Islet precursor cell (in vitro differentiated cells): ENCODE measurements at regions not wholly inside any gene's neighbourhood (a gene's known extent, or its start where the extent isn't known, plus 50 kb on each side); places are given as distances from the start of the nearest gene placed in this dataset.
"Not testable (repeated sequence)": the region's sequence is repeated elsewhere in the genome, so short reads cannot be mapped to it uniquely, and the experiment has no call there.

Source experiments
- DNase-seq: peaks from one replicate; pipeline ENCODE4 v3.0.0-alpha.2; 2018

DNA sequence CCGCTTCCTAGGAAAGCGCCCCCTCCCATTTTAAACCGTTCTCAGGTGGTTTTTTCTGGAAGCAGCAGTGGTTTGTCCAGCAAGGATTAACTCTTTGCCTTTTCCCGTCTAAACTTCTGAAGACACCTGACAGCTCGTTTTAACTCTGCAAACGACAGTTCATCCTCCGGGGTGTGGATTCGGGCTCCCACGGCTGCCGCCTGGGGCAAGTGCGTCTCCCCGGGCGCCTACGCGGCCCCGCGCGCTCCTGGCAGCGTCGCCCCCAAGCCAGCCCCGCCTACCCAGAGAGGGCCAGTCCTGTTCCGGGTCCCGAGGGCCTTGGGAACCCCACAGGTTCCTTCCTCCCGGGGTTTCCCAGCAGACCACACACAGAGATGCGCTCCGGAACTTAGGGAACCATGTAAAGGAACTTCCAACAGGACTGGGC is 54.4 kb downstream of the PRR18 start:
- DNase-seq = peak; percentile 49

DNA sequence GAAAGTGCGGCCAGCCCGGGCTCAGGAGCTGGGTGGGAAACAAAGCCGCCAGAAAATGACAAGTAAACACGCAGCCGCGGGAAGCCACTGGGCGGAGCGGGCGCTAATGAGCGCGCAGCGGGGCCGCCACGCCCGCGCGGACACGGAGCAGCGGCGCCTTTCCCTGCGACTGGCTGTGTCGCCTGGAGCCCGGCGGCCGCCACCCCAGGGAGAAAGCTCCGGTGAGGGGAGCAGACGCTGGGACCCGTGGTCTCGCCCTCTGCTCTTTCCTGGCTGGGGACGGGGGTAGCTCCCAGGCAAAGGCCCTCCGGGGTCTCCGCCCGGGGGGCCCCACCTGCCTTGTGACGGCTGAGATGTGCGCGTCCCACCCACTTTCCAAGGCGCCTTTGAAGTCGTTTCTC is 54.9 kb downstream of the PRR18 start:
- DNase-seq = peak; percentile 58

DNA sequence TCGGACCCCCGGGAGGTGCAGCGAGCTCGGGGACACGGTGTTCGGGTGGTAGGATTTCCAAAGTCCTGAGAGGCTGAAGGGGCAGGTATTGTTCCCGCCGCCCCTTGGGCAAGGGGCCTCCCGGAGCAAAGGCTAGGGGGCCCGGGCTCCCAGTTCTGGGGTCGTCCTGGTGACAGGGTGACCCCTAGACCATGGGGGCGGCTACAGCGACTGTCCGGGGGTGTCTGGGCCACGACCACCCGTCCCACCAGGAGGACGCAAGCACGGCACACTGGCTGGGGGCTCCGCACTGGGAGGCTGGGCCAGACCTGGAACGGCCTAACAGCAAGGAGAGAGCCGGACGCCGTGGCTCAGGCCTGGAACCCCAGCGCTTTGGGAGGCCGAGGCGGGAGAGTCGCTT is 55.6 kb downstream of the PRR18 start:
- DNase-seq = peak; percentile 45

DNA sequence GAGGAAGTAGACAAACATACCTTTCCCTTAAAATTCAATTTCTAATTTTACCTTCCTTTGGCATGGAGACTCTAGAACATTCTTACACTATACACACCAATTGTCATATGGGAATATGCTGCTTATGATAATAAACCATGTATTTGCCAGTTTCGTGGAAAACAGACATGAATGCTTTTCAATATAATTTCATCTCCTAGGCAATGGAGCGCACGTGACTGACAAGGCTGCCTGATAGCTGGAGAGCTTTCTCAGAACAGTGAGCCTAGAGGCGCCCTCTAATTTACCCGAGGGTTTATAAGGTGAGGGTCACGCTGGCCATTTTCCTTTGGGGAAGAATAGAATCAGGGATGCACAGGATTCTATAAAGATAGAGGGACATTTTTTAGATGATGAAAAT is 56.5 kb downstream of the PRR18 start:
- DNase-seq = no peak

DNA sequence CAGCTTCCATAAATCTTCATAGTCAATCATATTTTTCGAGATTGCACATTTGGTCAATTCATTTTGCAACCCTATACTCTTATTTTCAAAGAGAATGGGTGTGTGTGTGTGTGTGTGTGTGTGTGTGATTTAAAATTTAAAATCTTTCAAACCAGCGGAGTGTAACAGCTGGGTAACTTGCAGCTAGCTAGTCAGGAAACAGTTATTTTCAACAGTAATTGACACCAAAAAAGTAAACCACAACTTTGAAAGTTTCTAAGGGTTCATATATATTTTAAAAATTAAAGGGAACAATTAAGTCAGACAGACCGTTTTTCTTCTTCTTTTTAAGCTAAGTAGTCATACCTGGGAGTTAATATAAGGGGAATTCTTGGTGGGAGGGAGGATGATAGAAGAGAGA is 57.0 kb downstream of the PRR18 start:
- no peak for DNase-seq

DNA sequence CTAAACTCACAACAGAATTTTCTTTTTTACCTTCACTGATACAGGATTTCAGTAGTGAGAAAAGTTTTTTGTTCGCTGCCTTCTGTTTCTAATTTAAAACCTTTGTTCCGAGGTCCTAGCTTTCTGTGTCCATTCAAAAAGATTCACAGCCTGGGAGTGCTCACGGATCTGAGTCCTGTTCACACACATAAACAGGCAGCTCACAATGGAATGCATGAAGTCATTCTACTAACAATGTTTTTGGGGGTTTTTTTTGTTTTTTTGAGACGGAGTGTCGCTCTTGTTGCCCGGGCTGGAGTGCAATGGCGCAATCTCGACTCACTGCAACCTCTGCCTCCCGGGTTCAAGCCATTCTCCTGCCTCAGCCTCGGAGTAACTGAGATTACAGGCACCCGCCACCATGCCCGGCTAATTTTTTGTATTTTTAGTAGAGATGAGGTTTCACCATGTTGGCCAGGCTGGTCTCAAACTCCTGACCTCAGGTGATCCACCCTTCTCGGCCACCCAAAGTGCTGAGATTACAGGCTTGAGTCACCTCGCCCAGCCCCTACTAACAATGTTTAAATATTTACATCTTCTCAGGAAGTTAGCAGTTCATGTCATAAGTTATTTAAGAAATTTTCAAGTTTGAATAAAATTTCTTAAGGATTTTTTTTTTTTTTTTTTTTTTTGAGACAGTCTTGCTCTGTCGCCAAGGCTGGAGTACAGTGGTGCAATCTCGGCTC is 59.0 kb downstream of the PRR18 start:
- DNase-seq = not testable (repeated sequence)

DNA sequence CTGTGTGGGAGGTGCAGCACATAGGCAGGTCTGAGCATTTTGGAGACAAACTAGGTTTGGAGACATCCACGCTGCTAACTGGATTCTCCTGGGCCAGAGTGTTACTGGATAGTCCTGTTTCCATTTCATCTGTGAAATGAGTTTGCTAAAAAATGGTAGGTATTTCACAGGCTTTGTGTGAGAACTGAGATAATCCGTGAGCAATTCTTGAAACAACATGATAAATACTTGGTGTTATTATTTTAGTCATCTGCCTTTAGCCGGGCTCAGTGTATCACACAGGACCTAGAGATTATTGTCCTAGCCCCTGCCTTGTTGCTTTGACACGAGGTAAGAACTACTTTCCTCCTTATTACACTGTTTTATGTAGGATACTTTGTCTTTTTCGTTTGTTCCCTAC is 63.0 kb downstream of the PRR18 start:
- no peak for DNase-seq

DNA sequence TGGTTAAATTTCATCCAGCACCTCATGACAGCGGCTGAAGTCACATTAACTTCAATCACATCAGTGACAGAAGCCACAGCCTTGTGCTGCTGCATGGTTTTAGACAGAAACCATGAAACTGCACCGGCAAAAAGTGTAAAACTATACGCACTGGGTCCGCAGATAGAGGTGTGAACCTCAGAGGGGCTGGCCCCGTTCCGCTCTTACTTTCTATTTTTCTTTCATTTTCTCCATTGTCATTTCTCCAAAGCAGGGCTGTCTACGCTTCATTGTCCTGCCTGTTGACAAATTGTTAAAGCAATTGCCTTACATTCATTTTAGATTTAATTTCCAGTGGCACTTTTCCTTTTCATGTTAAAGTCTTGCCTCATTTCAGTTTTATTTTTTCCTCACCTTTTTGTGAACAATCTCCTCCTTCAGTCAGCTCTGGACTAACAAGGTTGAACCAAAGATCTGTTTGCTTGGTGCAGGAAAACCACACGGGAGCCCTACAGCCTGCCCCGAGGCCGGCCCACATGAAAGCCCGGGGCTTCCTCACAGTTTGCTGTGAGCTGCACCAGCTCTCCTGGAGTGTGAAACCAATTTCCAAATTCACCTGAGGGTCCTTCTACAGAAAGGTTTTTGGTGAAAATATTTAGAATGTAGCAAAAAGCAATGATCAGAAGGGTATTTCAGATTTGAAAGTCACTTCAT is 63.7 kb downstream of the PRR18 start:
- DNase-seq = no peak

DNA sequence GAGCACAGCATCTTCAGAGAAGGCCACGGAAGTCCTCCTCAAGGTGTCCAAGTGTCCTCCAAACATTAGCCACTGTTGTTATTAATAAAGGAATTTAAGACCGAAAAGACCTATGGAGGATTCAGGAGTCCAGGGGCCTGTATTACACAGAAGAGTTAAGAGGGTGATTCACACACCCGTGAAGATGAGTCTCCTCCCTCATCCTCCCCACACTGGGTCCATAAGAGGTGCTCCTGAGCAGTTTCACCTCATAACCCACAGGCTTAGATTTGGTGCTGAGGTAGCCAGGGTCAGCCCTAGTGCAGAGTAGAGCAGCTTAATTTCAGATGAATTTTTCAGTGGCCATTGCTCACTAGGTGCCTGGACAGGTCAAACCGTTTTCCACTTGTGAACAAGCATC is 65.3 kb downstream of the PRR18 start:
- no peak for DNase-seq

DNA sequence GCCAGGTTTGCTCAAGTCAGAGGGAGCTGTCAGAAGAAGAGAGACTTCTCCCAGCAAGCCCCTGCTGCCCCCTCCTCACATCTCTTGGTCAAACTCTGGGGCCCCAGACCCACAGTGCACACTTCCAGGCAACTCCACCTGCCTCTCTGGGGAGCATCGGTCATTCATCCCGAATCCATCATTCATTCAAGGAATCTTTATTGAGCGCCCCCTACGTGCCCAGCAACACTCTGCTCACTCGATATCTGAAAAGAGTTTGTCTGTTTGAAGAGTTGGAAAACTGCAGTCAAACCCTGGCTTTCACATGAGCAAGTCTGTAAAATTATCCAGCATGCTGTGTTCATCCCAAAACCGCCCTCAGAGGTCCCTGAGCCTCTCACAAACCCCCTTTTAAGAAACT is 66.2 kb downstream of the PRR18 start:
- DNase-seq = no peak

DNA sequence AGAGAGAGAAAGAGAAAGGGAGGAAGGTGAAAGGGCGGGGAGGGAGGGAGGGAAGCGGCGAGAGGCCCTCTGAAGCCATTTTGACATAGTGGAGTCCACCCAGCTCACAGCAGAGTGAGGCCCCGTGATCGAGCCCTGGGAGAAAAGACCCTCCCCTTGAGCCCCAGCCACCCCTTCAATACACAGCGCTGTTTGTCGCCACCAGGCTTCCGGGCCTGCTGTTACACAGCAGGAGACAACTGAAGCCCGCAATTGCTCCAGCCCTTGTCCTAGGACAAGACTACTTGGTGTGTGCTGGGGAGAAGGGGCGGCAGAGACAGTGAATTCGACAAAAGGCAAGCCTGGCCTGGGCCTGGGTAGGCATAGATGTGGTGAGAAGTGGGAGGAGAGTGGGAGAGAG is 67.3 kb downstream of the PRR18 start:
- DNase-seq = no peak

DNA sequence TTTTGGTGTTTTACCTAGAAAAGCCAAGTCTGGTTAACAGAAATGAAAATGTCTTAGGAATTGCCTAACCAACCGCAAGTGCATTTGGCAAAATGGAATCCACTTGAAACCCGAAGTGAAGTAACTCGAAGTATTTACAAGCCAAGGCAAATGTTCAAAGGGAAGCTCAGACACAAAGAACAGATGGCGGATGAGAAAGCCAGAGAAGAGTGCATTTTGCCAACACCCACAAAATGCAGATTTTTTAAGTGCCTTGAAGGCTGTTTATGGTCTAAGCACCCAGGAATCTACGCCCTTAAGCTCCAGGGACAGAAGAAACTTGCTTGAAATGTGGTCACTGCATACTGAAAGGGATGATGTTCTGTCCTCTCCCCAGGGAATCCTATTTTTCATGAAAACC is 70.0 kb upstream of the TBXT start:
- peak; percentile 82 for DNase-seq

DNA sequence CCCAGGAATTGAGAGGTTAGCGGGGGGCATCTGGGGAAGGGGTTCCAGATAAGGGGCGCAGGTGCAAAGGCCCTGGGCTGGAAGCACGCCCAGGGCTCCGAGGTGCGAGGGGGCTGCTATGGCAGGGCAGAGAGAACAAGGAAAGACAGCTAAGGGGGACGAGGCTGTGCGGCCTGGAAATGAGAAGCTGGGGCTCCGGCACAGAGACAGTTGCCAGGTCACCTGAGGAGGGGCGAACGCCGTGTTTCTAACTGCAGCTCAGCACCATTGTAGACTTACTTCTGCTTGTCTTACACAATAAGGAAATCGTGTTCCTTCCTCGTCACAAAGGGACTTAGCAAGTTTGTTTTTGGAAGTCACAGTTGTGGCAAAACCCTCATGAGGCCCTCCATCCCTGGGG is 68.9 kb upstream of the TBXT start:
- DNase-seq = no peak

DNA sequence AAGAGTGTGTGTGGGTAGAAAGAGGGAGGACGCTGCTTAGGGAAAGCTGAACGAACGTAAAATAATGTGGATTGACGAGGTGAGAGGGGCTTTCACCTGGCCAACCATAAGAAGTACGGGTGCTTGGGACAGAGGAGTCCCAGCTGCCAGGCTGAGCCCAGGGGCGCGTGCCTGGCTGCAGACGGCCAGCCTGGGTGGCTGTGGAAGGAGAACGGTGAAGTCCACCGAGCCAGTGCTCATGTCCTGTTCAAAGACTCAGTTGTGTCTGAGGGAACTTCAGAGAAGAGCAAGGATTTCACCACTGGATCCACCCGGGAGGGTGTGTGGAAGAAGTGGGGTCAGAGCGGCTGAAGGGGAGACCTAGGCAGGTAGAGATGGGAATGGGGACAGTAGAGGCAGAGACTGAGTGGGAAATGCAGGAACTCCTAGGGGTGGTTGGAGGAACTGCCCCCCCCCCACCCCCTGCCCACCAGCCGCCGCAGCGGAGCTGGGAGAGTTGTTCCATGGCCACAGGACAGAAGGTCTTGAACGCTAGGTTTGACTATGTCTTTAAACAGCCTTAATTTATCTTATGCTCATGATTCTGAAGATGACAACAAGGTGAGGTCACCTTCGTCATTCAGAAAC is 68.1 kb upstream of the TBXT start:
- DNase-seq = no peak

DNA sequence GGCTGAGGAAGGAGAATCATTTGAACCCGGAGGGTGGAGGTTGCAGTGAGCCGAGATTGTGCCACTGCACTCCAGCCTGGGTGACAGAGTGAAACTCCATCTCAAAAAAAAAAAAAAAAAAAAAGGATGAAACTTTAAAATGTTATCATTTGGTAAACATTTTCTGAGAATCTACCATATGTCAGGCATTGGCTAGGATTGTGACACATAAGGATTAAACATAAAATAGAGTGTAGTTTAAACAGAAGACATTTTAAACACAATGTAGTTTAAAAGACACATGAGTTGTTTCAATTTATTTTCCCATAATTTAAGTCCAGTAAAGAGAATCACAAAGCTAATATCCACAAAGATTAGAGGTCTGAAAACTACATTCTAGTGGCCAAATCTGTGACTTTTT is 63.5 kb upstream of the TBXT start:
- not testable (repeated sequence) for DNase-seq

DNA sequence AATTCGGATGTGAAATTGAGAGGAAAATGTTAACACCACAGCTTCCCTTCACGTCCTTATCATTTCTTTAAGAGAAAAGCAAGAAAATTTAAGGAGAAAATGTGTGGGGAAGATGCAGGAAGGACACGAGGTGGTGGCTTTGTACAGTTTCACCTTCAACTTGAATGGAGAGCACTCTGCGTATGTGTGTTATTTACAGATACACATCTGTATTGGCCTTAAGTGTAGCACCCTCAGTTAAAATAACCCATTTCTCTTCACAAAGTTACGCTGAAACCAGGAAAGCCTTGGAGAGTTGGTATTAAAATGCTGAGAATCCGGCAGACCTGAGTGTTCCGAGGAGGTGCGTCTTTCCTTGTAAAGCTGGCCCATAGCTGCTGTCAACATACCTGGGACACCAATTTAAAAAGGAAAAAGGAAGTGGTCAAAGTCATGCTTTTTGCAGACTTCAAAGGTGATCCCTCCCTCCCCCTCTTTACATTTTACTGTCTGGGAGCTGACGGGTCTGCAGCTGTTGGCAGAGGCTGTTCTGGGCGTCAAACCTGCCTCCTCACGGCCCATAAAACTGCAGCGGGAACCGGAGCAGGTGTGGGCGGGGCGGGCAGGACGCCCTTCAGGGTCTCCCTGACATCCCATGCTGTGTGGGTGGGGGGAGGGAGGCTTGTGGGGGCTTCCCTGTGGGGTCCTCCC is 61.3 kb upstream of the TBXT start:
- peak; percentile 86 for DNase-seq

DNA sequence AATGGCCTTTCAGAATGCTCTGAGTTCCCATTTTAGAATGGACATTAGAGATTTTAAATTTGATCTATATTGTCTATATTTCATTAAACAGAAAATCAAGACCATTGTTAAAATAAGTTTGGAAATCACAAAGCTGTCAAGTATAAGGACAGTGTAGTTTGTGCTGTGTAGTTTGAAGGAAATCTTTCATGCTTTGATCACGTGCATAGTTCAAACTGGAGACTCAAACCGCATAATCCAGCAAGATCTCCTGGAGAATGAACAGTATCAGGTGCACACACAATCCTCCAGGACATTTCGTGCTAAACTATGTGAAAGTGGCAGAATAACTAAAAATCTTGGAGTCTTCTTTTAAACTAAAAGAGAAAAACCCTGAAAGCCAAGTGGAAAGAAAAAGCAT is 60.8 kb upstream of the TBXT start:
- DNase-seq = no peak

DNA sequence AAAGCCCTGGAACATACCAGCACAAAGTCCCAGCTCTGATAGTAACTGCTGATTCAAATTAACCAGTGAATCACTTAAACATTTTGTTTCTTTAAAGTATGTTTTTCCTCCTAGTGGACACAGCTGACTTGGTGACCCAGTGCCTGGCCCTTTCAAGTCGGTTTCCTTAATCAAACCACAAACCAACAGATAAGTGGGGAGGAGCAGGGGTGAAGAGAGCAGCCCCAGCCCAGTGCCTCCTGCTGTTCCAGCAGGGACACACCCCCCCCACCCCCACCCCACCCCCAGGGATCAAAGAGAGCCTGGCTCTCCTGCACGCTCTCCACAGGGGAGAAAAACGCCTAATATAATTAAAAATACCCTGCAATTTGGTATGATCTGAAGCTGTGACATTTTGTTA is 55.4 kb upstream of the TBXT start:
- DNase-seq = no peak

DNA sequence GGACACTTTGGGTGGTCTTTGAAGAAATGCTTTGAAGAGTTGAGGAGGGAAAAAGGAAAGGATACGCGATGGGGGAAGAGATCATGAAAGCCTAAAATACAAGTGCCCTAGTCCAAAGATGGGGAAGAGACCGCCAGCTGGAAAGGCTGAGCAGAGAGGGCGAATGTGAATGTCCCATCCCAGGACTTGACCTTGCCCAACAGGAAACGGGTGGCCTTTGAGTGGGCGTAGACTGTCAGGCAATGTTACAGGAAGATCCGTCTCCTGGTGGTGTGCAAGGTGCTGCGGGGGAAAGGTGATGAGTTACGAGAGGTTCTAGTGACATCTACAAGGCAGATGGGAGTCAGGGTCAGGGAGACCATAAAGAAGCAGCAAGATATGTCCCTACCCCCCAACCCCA is 55.0 kb upstream of the TBXT start:
- no peak for DNase-seq

DNA sequence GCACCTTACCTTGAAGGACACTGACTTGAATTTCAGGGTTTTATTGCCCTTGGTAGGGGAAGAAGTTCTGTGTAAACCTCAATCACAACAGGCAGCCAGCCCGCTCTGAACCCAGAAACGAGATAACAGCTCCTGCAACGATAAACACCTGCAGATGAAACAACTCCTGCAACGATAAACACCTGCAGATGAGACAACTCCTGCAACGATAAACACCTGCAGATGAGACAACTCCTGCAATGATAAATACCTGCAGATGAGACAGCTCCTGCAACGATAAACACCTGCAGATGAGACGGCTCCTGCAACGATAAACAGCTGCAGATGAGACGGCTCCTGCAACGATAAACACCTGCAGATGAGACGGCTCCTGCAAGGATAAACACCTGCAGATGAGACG is 54.0 kb upstream of the TBXT start:
- no peak for DNase-seq

DNA sequence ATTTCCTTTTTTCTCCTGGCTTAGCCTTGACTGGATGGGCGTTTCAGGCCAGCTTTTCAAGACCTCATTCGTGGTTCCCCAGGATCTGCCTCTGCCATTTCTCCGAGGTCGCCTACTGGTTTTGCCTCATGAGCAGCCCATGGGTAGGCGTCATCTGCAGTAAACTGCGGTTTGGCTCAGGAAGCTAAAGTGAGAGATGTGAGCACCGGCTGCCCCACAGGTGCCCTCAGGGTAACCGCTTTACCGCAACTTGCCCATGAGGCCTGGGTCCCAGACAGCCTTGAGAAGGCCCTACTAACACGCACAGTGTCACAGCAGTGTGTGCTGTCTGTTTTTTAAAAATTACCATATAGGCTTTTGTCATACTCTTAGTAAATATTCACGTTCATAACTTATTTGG is 53.4 kb upstream of the TBXT start:
- DNase-seq = no peak
